ENCODE measurements at regions not wholly inside any gene's neighbourhood (a gene's known extent, or its start where the extent isn't known, plus 50 kb on each side); places are given as distances from the start of the nearest gene placed in this dataset.

DNA sequence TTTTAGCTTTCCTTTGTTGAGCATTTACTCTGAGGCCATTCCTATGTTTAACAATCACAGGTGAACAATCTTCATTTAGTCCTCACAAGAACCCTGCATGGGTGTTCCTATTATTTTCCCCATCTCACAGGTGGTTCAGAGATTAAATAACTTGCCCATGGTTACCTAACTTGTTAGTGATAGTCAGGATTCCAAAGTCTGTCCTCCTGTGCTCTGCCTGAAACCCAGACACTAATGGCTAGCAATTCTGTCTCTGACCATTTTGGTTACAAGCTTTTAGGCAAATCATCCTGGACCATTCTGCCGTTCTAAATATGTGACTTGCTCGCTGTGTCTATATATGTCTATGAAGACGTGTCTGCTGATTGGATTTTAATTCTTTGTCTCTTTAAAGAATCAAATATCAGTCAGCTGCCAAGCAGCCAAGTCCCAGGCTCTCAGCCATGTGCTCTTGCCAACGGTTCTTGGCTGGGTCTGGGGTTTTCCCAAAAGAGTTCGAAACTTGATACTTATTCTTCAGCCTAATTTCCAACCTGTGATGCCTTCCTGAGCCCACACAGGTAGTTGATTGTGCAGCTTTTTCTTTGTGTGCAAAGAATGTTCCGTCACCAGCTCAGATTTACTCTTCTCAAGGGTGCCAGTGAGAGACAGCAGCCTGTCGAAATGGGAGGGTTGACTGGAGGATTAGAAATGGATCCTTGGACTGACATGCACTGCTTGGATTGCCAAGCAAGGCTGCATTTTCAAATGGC lies 121.7 kb downstream of the NREP start:
- no peak for TF ChIP-seq EP300 (IDR thresholded peaks at IDR 0.05; ENCODE audit: borderline replicate concordance)
- TF ChIP-seq RAD21 (IDR thresholded peaks at IDR 0.05; ENCODE audit: low read depth): no peak
- no peak for TF ChIP-seq CEBPB (IDR thresholded peaks at IDR 0.05)
- no peak for TF ChIP-seq TEAD4 (IDR thresholded peaks at IDR 0.05)
- no peak for TF ChIP-seq CREB1 (IDR thresholded peaks at IDR 0.05; ENCODE audit: low read depth)
- TF ChIP-seq TAF1 (IDR thresholded peaks at IDR 0.05; ENCODE audit: low read depth): no peak

All from Ishikawa (cell line).